HEK293T (cell line): ENCODE measurements at regions not wholly inside any gene's neighbourhood (a gene's known extent, or its start where the extent isn't known, plus 50 kb on each side); places are given as distances from the start of the nearest gene placed in this dataset.

Experiments used
- ARNT ChIP-seq: fragments of 450-650 bp; IDR thresholded peaks from 2 replicates; pipeline ENCODE4 v1.6.1; 2017; ENCODE audit warnings: mild to moderate bottlenecking
- BHLHE40 ChIP-seq: fragments of 450-650 bp; IDR thresholded peaks from 2 replicates; pipeline ENCODE4 v1.6.1; 2016; ENCODE audit warnings: mild to moderate bottlenecking, moderate library complexity, borderline replicate concordance
- CTBP1 ChIP-seq: fragments of 450-650 bp; IDR thresholded peaks from 2 replicates; pipeline ENCODE4 v1.6.1; 2016; ENCODE audit warnings: borderline replicate concordance
- FOXK2 ChIP-seq: fragments of 450-650 bp; IDR thresholded peaks from 2 replicates; pipeline ENCODE4 v1.6.1; 2016; ENCODE audit warnings: mild to moderate bottlenecking
- FOXM1 ChIP-seq: fragments of 450-650 bp; IDR thresholded peaks from 2 replicates; pipeline ENCODE4 v1.6.1; 2017; ENCODE audit warnings: mild to moderate bottlenecking, borderline replicate concordance
- L3MBTL2 ChIP-seq: fragments of 450-650 bp; conservative IDR thresholded peaks from 2 replicates; pipeline ENCODE4 v1.6.1; 2016; ENCODE audit warnings: mild to moderate bottlenecking
- LEF1 ChIP-seq: fragments of 450-650 bp; IDR thresholded peaks from 2 replicates; pipeline ENCODE4 v1.6.1; 2017; ENCODE audit warnings: mild to moderate bottlenecking, borderline replicate concordance
- SP1 ChIP-seq: fragments of 450-650 bp; IDR thresholded peaks from 2 replicates; pipeline ENCODE4 v1.6.1; 2017
- SUZ12 ChIP-seq: fragments of 450-650 bp; IDR thresholded peaks from 2 replicates; pipeline ENCODE4 v1.6.1; 2016; ENCODE audit warnings: mild to moderate bottlenecking
- TF ChIP-seq, protein P1 (sequence below): fragments of 450-650 bp; IDR thresholded peaks from 2 replicates; pipeline ENCODE4 v1.6.1; 2016

- TF ChIP-seq L3MBTL2: no peak
- no peak for TF ChIP-seq FOXK2
- TF ChIP-seq BHLHE40: no peak
- no peak for TF ChIP-seq LEF1
- TF ChIP-seq SP1: no peak
- no peak for TF ChIP-seq ARNT
- TF ChIP-seq, protein P1, sequence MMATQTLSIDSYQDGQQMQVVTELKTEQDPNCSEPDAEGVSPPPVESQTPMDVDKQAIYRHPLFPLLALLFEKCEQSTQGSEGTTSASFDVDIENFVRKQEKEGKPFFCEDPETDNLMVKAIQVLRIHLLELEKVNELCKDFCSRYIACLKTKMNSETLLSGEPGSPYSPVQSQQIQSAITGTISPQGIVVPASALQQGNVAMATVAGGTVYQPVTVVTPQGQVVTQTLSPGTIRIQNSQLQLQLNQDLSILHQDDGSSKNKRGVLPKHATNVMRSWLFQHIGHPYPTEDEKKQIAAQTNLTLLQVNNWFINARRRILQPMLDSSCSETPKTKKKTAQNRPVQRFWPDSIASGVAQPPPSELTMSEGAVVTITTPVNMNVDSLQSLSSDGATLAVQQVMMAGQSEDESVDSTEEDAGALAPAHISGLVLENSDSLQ: no peak
- no peak for TF ChIP-seq CTBP1
- TF ChIP-seq FOXM1: no peak
- no peak for TF ChIP-seq SUZ12
Observed at GRCh38 chr5:153236319-153236718, 254.2 kb upstream of the GRIA1 start.
